ENCODE measurements at regions not wholly inside any gene's neighbourhood (a gene's known extent, or its start where the extent isn't known, plus 50 kb on each side); places are given as distances from the start of the nearest gene placed in this dataset.
"Not testable (repeated sequence)": the region's sequence is repeated elsewhere in the genome, so short reads cannot be mapped to it uniquely, and the experiment has no call there.

- Histone ChIP-seq H3K27ac (no peak overlapping the region), H3K4me3 (no peak overlapping the region), H3K79me2 (ENCODE audit: low read depth) (no peaks in the 10 kb centered on the region), H4K20me1 (ENCODE audit: low read depth) (no peaks in the 10 kb centered on the region), H3K27me3 (no peaks in the 10 kb centered on the region), H2AFZ (replicated peaks) (no peak overlapping the region), H3K9me3 (ENCODE audit: low read depth) (no peaks in the 10 kb centered on the region), H3K9ac (no peak overlapping the region), H3K4me2 (peak overlapping the region; percentile 14), H3F3A (ENCODE audit: low read depth) (peaks cover 8% of the 10 kb centered on the region), H3K36me3 (no peaks in the 10 kb centered on the region), H3K4me1 (peaks cover 35% of the 10 kb centered on the region)
- Mint-ChIP-seq H3K9me3 (no peaks in the 10 kb centered on the region), H3K4me3 (no peak overlapping the region), H3K36me3 (no peaks in the 10 kb centered on the region), H3K27me3 (ENCODE audit: insufficient read depth, low read depth) (no peaks in the 10 kb centered on the region), H3K27ac (no peak overlapping the region), H3K4me1 (peaks cover 35% of the 10 kb centered on the region)
- no peak for DNase-seq (ENCODE audit: low spot score)
- TF ChIP-seq EZH2phosphoT487 (IDR thresholded peaks at IDR 0.05): no peak
- no peak for TF ChIP-seq CTCF (IDR thresholded peaks at IDR 0.05)
- no peak for TF ChIP-seq EZH2 (IDR thresholded peaks at IDR 0.05)
Observed at GRCh38 chr3:62951037-62951613, 75.9 kb upstream of the CADPS start.

GRCh38 chr3:62951880-62952279, 76.7 kb upstream of the CADPS start:
- not testable (repeated sequence) for H3K36me3 ChIP-seq; H3K9me3 Mint-ChIP-seq; H3K27ac ChIP-seq; H3K36me3 Mint-ChIP-seq; H3K9me3 ChIP-seq (ENCODE audit: low read depth); H3K9ac ChIP-seq; H4K20me1 ChIP-seq (ENCODE audit: low read depth); H3K27ac Mint-ChIP-seq; DNase-seq (ENCODE audit: low spot score); H3K27me3 Mint-ChIP-seq (ENCODE audit: insufficient read depth, low read depth); H3K27me3 ChIP-seq; H2AFZ ChIP-seq (replicated peaks); H3F3A ChIP-seq (ENCODE audit: low read depth); H3K4me3 ChIP-seq; H3K79me2 ChIP-seq (ENCODE audit: low read depth); H3K4me2 ChIP-seq; H3K4me3 Mint-ChIP-seq
- peaks cover 35% of the 10 kb centered on the region for H3K4me1 Mint-ChIP-seq
- H3K4me1 ChIP-seq: peaks cover 30% of the 10 kb centered on the region

- H2AFZ ChIP-seq (replicated peaks): no peak overlapping the region
- TF ChIP-seq EZH2 (IDR thresholded peaks at IDR 0.05) (no peak), EZH2phosphoT487 (IDR thresholded peaks at IDR 0.05) (no peak), CTCF (IDR thresholded peaks at IDR 0.05) (no peak)
- no peaks in the 10 kb centered on the region for H3F3A ChIP-seq (ENCODE audit: low read depth)
- DNase-seq (ENCODE audit: low spot score): peak; percentile 11
- H3K79me2 ChIP-seq (ENCODE audit: low read depth): no peaks in the 10 kb centered on the region
- no peaks in the 10 kb centered on the region for H3K36me3 ChIP-seq
- peaks cover 26% of the 10 kb centered on the region for H3K4me1 ChIP-seq
- H3K4me3 ChIP-seq: peak overlapping the region; percentile 22
- H3K27me3 ChIP-seq: no peaks in the 10 kb centered on the region
- H3K4me1 Mint-ChIP-seq: peaks cover 33% of the 10 kb centered on the region
- H3K9me3 ChIP-seq (ENCODE audit: low read depth): no peaks in the 10 kb centered on the region
- no peak overlapping the region for H3K9ac ChIP-seq
- peak overlapping the region; percentile 59 for H3K27ac Mint-ChIP-seq
- no peaks in the 10 kb centered on the region for H3K36me3 Mint-ChIP-seq
- no peak overlapping the region for H3K4me3 Mint-ChIP-seq
- H3K4me2 ChIP-seq: peak overlapping the region; percentile 69
- no peaks in the 10 kb centered on the region for H4K20me1 ChIP-seq (ENCODE audit: low read depth)
- H3K9me3 Mint-ChIP-seq: no peaks in the 10 kb centered on the region
- H3K27ac ChIP-seq: no peak overlapping the region
- H3K27me3 Mint-ChIP-seq (ENCODE audit: insufficient read depth, low read depth): no peaks in the 10 kb centered on the region
Observed at GRCh38 chr3:62954580-62954979, 79.4 kb upstream of the CADPS start.

GRCh38 chr3:62955126-62955525, 79.9 kb upstream of the CADPS start:
- TF ChIP-seq CTCF (IDR thresholded peaks at IDR 0.05): no peak
- TF ChIP-seq EZH2 (IDR thresholded peaks at IDR 0.05): no peak
- TF ChIP-seq EZH2phosphoT487 (IDR thresholded peaks at IDR 0.05): no peak
- Histone ChIP-seq H3K9ac (no peak overlapping the region), H3K9me3 (ENCODE audit: low read depth) (no peaks in the 10 kb centered on the region), H3K36me3 (no peaks in the 10 kb centered on the region), H3K27me3 (no peaks in the 10 kb centered on the region), H3F3A (ENCODE audit: low read depth) (no peaks in the 10 kb centered on the region), H2AFZ (replicated peaks) (no peak overlapping the region), H4K20me1 (ENCODE audit: low read depth) (no peaks in the 10 kb centered on the region), H3K4me2 (peak overlapping the region; percentile 69), H3K27ac (no peak overlapping the region), H3K79me2 (ENCODE audit: low read depth) (no peaks in the 10 kb centered on the region), H3K4me3 (peak overlapping the region; percentile 22), H3K4me1 (peaks cover 26% of the 10 kb centered on the region)
- no peaks in the 10 kb centered on the region for H3K9me3 Mint-ChIP-seq
- no peaks in the 10 kb centered on the region for H3K36me3 Mint-ChIP-seq
- DNase-seq (ENCODE audit: low spot score): peak; percentile 74
- H3K27me3 Mint-ChIP-seq (ENCODE audit: insufficient read depth, low read depth): no peaks in the 10 kb centered on the region
- H3K27ac Mint-ChIP-seq: peak overlapping the region; percentile 7
- H3K4me1 Mint-ChIP-seq: peaks cover 32% of the 10 kb centered on the region
- H3K4me3 Mint-ChIP-seq: no peak overlapping the region

Data from neural progenitor cell (in vitro differentiated cells).